HepG2 (cell line): ENCODE measurements at regions not wholly inside any gene's neighbourhood (a gene's known extent, or its start where the extent isn't known, plus 50 kb on each side); places are given as distances from the start of the nearest gene placed in this dataset.

ENCODE experiments used
- ATAC-seq: fragments of 200-7000 bp; cut with Tn5 transposase; 3 replicates; pipeline ENCODE4 v1.9.1; 2020; ENCODE audit warnings: mild to moderate bottlenecking, moderate library complexity
- BruUV-seq: library from RNA; stranded (reverse); fragments of 400-500 nt; replicated peaks from 2 replicates; lab custom pipeline; 2021; lab: Mats Ljungman, UMichigan
- CTCF ChIA-PET: fragments of 300-600 bp; formaldehyde crosslinking; extraction: SDS; loops from one replicate; lab custom pipeline; 2021; ENCODE audit warnings: low total read pairs, inconsistent platforms, low intra/inter-chr PET ratio; lab: Yijun Ruan, JAX
- POLR2A ChIA-PET: fragments of 350-600 bp; sonication (Branson Sonifier 250); formaldehyde crosslinking; loops from one replicate; lab custom pipeline; 2020; ENCODE audit warnings: antibody characterized with exemption, inconsistent platforms; lab: Yijun Ruan, JAX
- DNase-seq: peaks from one replicate; pipeline ENCODE4 v3.0.0-alpha.2; 2015; ENCODE audit warnings: low spot score
- FAIRE-seq: peaks from 3 replicates; lab custom pipeline; 2011; peaks lifted over from hg19 to GRCh38; lab: Jason Lieb, UNC
- H2AFZ ChIP-seq: one replicate; pipeline ENCODE4 v1.6.1; 2011; ENCODE audit warnings: low read length, inconsistent platforms
- H3K27ac ChIP-seq: fragments of 300-600 bp; 3 replicates; pipeline ENCODE4 v1.8.0; 2011; ENCODE audit warnings: mixed run types, mild to moderate bottlenecking, mixed read lengths, low read length, inconsistent platforms; ENCODE audit not compliant: insufficient read depth; ENCODE audit errors: extremely low read length
- H3K27me3 ChIP-seq, 2 experiments: fragments of 200-600 bp in 1 of 2; 2 replicates in 1 of 2; 3 replicates in 1 of 2; pipeline versions ENCODE4 v1.6.0 to v1.8.0; 2011; ENCODE audit warnings: low read length in 2 of 2, mild to moderate bottlenecking in 2 of 2, moderate library complexity in 2 of 2, inconsistent platforms in 1 of 2; ENCODE audit not compliant: insufficient read depth in 2 of 2, control insufficient read depth in 1 of 2
- H3K36me3 ChIP-seq, 2 experiments: fragments of 200-600 bp in 1 of 2; replicated peaks in 1 of 2; 2 replicates in 1 of 2; 3 replicates in 1 of 2; pipeline versions ENCODE4 v1.5.1 to v1.8.0; 2011; ENCODE audit warnings: low read length in 2 of 2, inconsistent platforms in 1 of 2; ENCODE audit not compliant: insufficient read depth in 2 of 2, control insufficient read depth in 1 of 2
- H3K4me1 ChIP-seq: 2 replicates; pipeline ENCODE4 v1.5.1; 2012; ENCODE audit warnings: low read length, inconsistent platforms; ENCODE audit not compliant: insufficient read depth
- H3K4me2 ChIP-seq: 2 replicates; pipeline ENCODE4 v1.6.0; 2011; ENCODE audit warnings: low read depth, low read length, inconsistent platforms
- H3K4me3 ChIP-seq, 3 experiments: fragments of 200-600 bp in 1 of 3; sonication (generic), shearing (Covaris generic) in 1 of 3; replicated peaks in 1 of 3; 2 replicates each; pipeline ENCODE4 v1.5.1; 2011 to 2016; ENCODE audit warnings: low read length in 3 of 3, inconsistent platforms in 2 of 3, low read depth in 2 of 3, mild to moderate bottlenecking in 2 of 3, control low read depth in 1 of 3, mixed read lengths in 1 of 3; ENCODE audit not compliant: insufficient read depth in 1 of 3
- H3K79me2 ChIP-seq: one replicate; pipeline ENCODE4 v1.6.1; 2011; ENCODE audit warnings: low read length, inconsistent platforms; ENCODE audit not compliant: insufficient read depth
- H3K9ac ChIP-seq: 2 replicates; pipeline ENCODE4 v1.6.0; 2011; ENCODE audit warnings: mild to moderate bottlenecking, low read depth, low read length, inconsistent platforms; ENCODE audit not compliant: insufficient read depth
- H3K9me3 ChIP-seq: 2 replicates; pipeline ENCODE4 v1.5.1; 2012; ENCODE audit warnings: mild to moderate bottlenecking, low read length
- H4K20me1 ChIP-seq: 2 replicates; pipeline ENCODE4 v1.6.0; 2011; ENCODE audit warnings: inconsistent platforms, mild to moderate bottlenecking, low read length, moderate library complexity; ENCODE audit not compliant: insufficient read depth
- ARHGAP35 ChIP-seq: sonication (generic); formaldehyde crosslinking; IDR thresholded peaks from 2 replicates; pipeline ENCODE4 v1.9.0; 2022; ENCODE audit warnings: mild to moderate bottlenecking, inconsistent platforms, moderate library complexity, missing genetic modification reagents, borderline replicate concordance
- FIP1L1 ChIP-seq: fragments of 200-400 bp; formaldehyde crosslinking; IDR thresholded peaks from 2 replicates; pipeline ENCODE4 v1.6.1; 2018; ENCODE audit warnings: low read depth, mild to moderate bottlenecking, low read length, moderate library complexity, borderline replicate concordance; ENCODE audit not compliant: insufficient read depth
- MLXIP ChIP-seq: sonication (generic); formaldehyde crosslinking; IDR thresholded peaks from 2 replicates; pipeline ENCODE4 v1.9.0; 2021; ENCODE audit warnings: missing genetic modification reagents, borderline replicate concordance
- ZFP91 ChIP-seq: sonication (generic); formaldehyde crosslinking; IDR thresholded peaks from 2 replicates; pipeline ENCODE4 v1.9.0; 2022; ENCODE audit warnings: missing genetic modification reagents, mild to moderate bottlenecking, borderline replicate concordance
- ZNF124 ChIP-seq: sonication (generic); formaldehyde crosslinking; IDR thresholded peaks from 2 replicates; pipeline ENCODE4 v1.4.0; 2020; ENCODE audit warnings: missing genetic modification reagents
- ZNF749 ChIP-seq: sonication (generic); formaldehyde crosslinking; IDR thresholded peaks from 2 replicates; pipeline ENCODE4 v1.8.0; 2022; ENCODE audit warnings: mild to moderate bottlenecking, missing genetic modification reagents, moderate library complexity, borderline replicate concordance
- ZNF800 ChIP-seq: sonication (generic); formaldehyde crosslinking; IDR thresholded peaks from 2 replicates; pipeline ENCODE4 v1.4.0; 2020; ENCODE audit warnings: missing genetic modification reagents
- WGBS: methylation state at CpG from one replicate; pipeline ENCODE4 v1.1.6; 2017; ENCODE audit warnings: low lambda C conversion rate; 5-methylcytosine and 5-hydroxymethylcytosine counted together
- in situ Hi-C: cut with HindIII; loops from 2 replicates; pipeline ENCODE4 v1.10.0; 2017; ENCODE audit warnings: low pct_unique_long_range_greater_than_20kb; ENCODE audit not compliant: extremely low pct_ligation_motif_present
- intact Hi-C: fragments of 100-400 bp; cut with micrococcal nuclease; formaldehyde crosslinking; loops from one replicate; pipeline ENCODE4 v1.10.0; 2022; ENCODE audit not compliant: unreplicated experiment

GRCh38 chr1:221841983-221842335, 100.1 kb upstream of the DUSP10 start (continued):
- TF ChIP-seq ZNF800 (CRISPR knock-in tag) = no peak
- no peak for TF ChIP-seq ZFP91 (CRISPR knock-in tag)
- TF ChIP-seq ZNF124 (CRISPR knock-in tag) = no peak
- TF ChIP-seq ZNF749 (CRISPR knock-in tag) = no peak
- no peak for TF ChIP-seq FIP1L1
- TF ChIP-seq, all 625 proteins: peak for 0

GRCh38 chr1:221841251-221841982, 99.5 kb upstream of the DUSP10 start:
- no peak overlapping the region for H3K27ac ChIP-seq
- in situ Hi-C loops (no loop called here), intact Hi-C loops (loop anchor here (10.0 kb wide), 1 partner anchor 547 kb away; no protein-coding TSS in a partner anchor)
- no peaks in the 10 kb centered on the region for H3K4me1 ChIP-seq
- WGBS = 3% methylated on average over 4 of the region's 4 CpGs
- no peak overlapping the region for H2AFZ ChIP-seq
- ChIA-PET CTCF (no interaction called here), POLR2A (no interaction called here)
- no peaks in the 10 kb centered on the region for H3K79me2 ChIP-seq
- no peak for ATAC-seq
- no peak overlapping the region for H3K4me3 ChIP-seq
- no peaks in the 10 kb centered on the region for H4K20me1 ChIP-seq
- H3K36me3 ChIP-seq = no peaks in the 10 kb centered on the region
- no TSS peak for BruUV-seq
- FAIRE-seq = no peak
- H3K4me2 ChIP-seq = no peak overlapping the region
- H3K9ac ChIP-seq = no peak overlapping the region
- H3K9me3 ChIP-seq = no peaks in the 10 kb centered on the region
- no peaks in the 10 kb centered on the region for H3K27me3 ChIP-seq
- no peak for DNase-seq
- TF ChIP-seq ARHGAP35 (CRISPR knock-in tag) (no peak), MLXIP (CRISPR knock-in tag) (no peak)
